Body of pancreas (tissue), 4 donors: ENCODE measurements at regions not wholly inside any gene's neighbourhood (a gene's known extent, or its start where the extent isn't known, plus 50 kb on each side); places are given as distances from the start of the nearest gene placed in this dataset.

Experiments used
- CTCF ChIP-seq, 7 experiments: fragments of 450-650 bp in 4 of 7; fragments of 200-600 bp in 3 of 7; sonication (generic) in 3 of 7; IDR thresholded peaks; one replicate each; pipeline ENCODE4 v1.5.1; 2016 to 2019; ENCODE audit warnings: antibody characterized with exemption in 7 of 7
- POLR2A ChIP-seq, 3 donors: fragments of 450-650 bp; IDR thresholded peaks; one replicate each; pipeline ENCODE4 v1.6.1; 2016; ENCODE audit warnings: antibody characterized with exemption in 3 of 3, mild to moderate bottlenecking in 2 of 3

GRCh38 chr4:100803751-100804150 lies 285.9 kb upstream of the EMCN start:
- no peak for TF ChIP-seq CTCF (IDR thresholded peaks at IDR 0.05)
- TF ChIP-seq POLR2A (IDR thresholded peaks at IDR 0.05), result no peak
